ENCODE measurements at regions not wholly inside any gene's neighbourhood (a gene's known extent, or its start where the extent isn't known, plus 50 kb on each side); places are given as distances from the start of the nearest gene placed in this dataset.
"Not testable (repeated sequence)": the region's sequence is repeated elsewhere in the genome, so short reads cannot be mapped to it uniquely, and the experiment has no call there.

- TF ChIP-seq CTCF, EP300, POLR2A (IDR thresholded peaks at IDR 0.05): not testable (repeated sequence)
These were observed 4780.8 kb upstream of the OR11H1 start for GRCh38 chr22:10747227-10747626.

All from ovary (tissue), 3 donors.